Testis (tissue), 2 donors: ENCODE measurements at regions not wholly inside any gene's neighbourhood (a gene's known extent, or its start where the extent isn't known, plus 50 kb on each side); places are given as distances from the start of the nearest gene placed in this dataset.
"Not testable (repeated sequence)": the region's sequence is repeated elsewhere in the genome, so short reads cannot be mapped to it uniquely, and the experiment has no call there.

Source experiments
- DNase-seq: peaks from one replicate; pipeline ENCODE4 v3.0.0-alpha.2; 2019
- H3K27ac ChIP-seq, 2 donors: fragments of 200-600 bp; sonication (generic); one replicate each; pipeline ENCODE4 v1.5.1; 2019
- H3K27me3 ChIP-seq: fragments of 200-600 bp; sonication (generic); one replicate; pipeline ENCODE4 v1.5.1; 2019
- H3K36me3 ChIP-seq: fragments of 200-600 bp; sonication (generic); one replicate; pipeline ENCODE4 v1.5.1; 2017; ENCODE audit warnings: low read depth; ENCODE audit errors: missing control alignments
- H3K4me1 ChIP-seq: fragments of 200-600 bp; sonication (generic); one replicate; pipeline ENCODE4 v1.5.1; 2019
- H3K4me3 ChIP-seq, 2 donors: fragments of 200-600 bp; sonication (generic); one replicate each; pipeline ENCODE4 v1.5.1; 2017 to 2019
- H3K9me3 ChIP-seq: fragments of 200-600 bp; sonication (generic); one replicate; pipeline ENCODE4 v1.5.1; 2017
- CTCF ChIP-seq, 3 experiments: fragments of 450-650 bp in 2 of 3; fragments of 200-600 bp in 1 of 3; sonication (generic) in 1 of 3; IDR thresholded peaks; one replicate each; pipeline ENCODE4 v1.5.1; 2016 to 2019; ENCODE audit warnings: antibody characterized with exemption in 3 of 3, mild to moderate bottlenecking in 2 of 3, moderate library complexity in 1 of 3
- POLR2A ChIP-seq: fragments of 450-650 bp; IDR thresholded peaks from one replicate; pipeline ENCODE4 v1.6.1; 2017; ENCODE audit warnings: antibody characterized with exemption, mild to moderate bottlenecking, moderate library complexity
- WGBS, 2 donors: methylation state at CpG; one replicate each; pipeline ENCODE4 v1.1.5; 2018; 5-methylcytosine and 5-hydroxymethylcytosine counted together
- intact Hi-C: fragments of 100-400 bp; cut with DNase I; formaldehyde crosslinking; loops from one replicate; pipeline ENCODE4 v1.15.1; 2023; ENCODE audit warnings: low total_unique reads

- no peak overlapping the region for H3K4me3 ChIP-seq
- H3K36me3 ChIP-seq: no peaks in the 10 kb centered on the region
- H3K27ac ChIP-seq: no peak overlapping the region
- no peaks in the 10 kb centered on the region for H3K9me3 ChIP-seq
- H3K27me3 ChIP-seq: no peaks in the 10 kb centered on the region
- no peak for TF ChIP-seq CTCF (IDR thresholded peaks at IDR 0.05)
- TF ChIP-seq POLR2A: no peak
- DNase-seq: no peak
- no peaks in the 10 kb centered on the region for H3K4me1 ChIP-seq
- intact Hi-C loops: no loop called here
Observed at GRCh38 chr3:64783200-64783599, 95.4 kb upstream of the ADAMTS9 start.

- WGBS, 2 donors: 94 to 95% methylated on average over 4 of the region's 4 CpGs
Observed at GRCh38 chr3:64780923-64781322, 93.1 kb upstream of the ADAMTS9 start.

GRCh38 chr3:64773137-64773536 lies 85.3 kb upstream of the ADAMTS9 start:
- H3K36me3 ChIP-seq: no peaks in the 10 kb centered on the region
- no peak overlapping the region for H3K4me3 ChIP-seq
- DNase-seq: no peak
- intact Hi-C loops: no loop called here
- no peaks in the 10 kb centered on the region for H3K27me3 ChIP-seq
- H3K4me1 ChIP-seq: no peaks in the 10 kb centered on the region
- H3K9me3 ChIP-seq: no peaks in the 10 kb centered on the region
- TF ChIP-seq CTCF (IDR thresholded peaks at IDR 0.05) (no peak), POLR2A (no peak)
- H3K27ac ChIP-seq: no peak overlapping the region
- 62 to 73% methylated on average over 5 of the region's 5 CpGs for WGBS, 2 donors

More at GRCh38 chr3:64780923-64781322, 93.1 kb upstream of the ADAMTS9 start:
- intact Hi-C loops, H3K36me3 ChIP-seq, H3K27ac ChIP-seq, H3K4me3 ChIP-seq, H3K4me1 ChIP-seq, H3K27me3 ChIP-seq, H3K9me3 ChIP-seq, DNase-seq: not testable (repeated sequence)

- Histone ChIP-seq H3K36me3 (no peaks in the 10 kb centered on the region), H3K9me3 (no peaks in the 10 kb centered on the region), H3K4me1 (peaks cover 5% of the 10 kb centered on the region), H3K4me3 (no peak overlapping the region), H3K27ac (no peak overlapping the region), H3K27me3 (no peaks in the 10 kb centered on the region)
- 60% methylated on average over 4 of the region's 4 CpGs for WGBS, 2 donors
- no peak for DNase-seq
- intact Hi-C loops: no loop called here
- TF ChIP-seq CTCF (IDR thresholded peaks at IDR 0.05) (no peak), POLR2A (no peak)
Observed at GRCh38 chr3:64766440-64766839, 78.6 kb upstream of the ADAMTS9 start.

- 85 to 89% methylated on average over 4 of the region's 4 CpGs for WGBS, 2 donors
Observed at GRCh38 chr3:64765947-64766346, 78.1 kb upstream of the ADAMTS9 start.

More at GRCh38 chr3:64765947-64766346, 78.1 kb upstream of the ADAMTS9 start:
- Histone ChIP-seq H3K4me3 (no peak overlapping the region), H3K27ac (no peak overlapping the region), H3K9me3 (no peaks in the 10 kb centered on the region), H3K36me3 (no peaks in the 10 kb centered on the region), H3K4me1 (peaks cover 5% of the 10 kb centered on the region), H3K27me3 (no peaks in the 10 kb centered on the region)
- TF ChIP-seq CTCF (IDR thresholded peaks at IDR 0.05) (no peak), POLR2A (no peak)
- no peak for DNase-seq
- intact Hi-C loops: no loop called here
